ENCODE measurements at regions not wholly inside any gene's neighbourhood (a gene's known extent, or its start where the extent isn't known, plus 50 kb on each side); places are given as distances from the start of the nearest gene placed in this dataset.

- 0 out of 2 replicates have a peak, but pooled peaks have one; percentile 18 for TF ChIP-seq MAX (IDR thresholded peaks at IDR 0.05)
- no peak for TF ChIP-seq SRSF4 (IDR thresholded peaks at IDR 0.05; ENCODE audit: low read depth, low read length, poor library complexity, severe bottlenecking)
- TF ChIP-seq CHD2 (IDR thresholded peaks at IDR 0.05; ENCODE audit: low read depth, low read length), result no peak
- peak; percentile 52 for TF ChIP-seq ZNF263 (CRISPR knock-in tag; IDR thresholded peaks at IDR 0.05)
- TF ChIP-seq HNF1A (IDR thresholded peaks at IDR 0.05; ENCODE audit: low read depth), result no peak
- 0 out of 2 replicates have a peak, but pooled peaks have one; percentile 22 for TF ChIP-seq HNF1A (CRISPR knock-in tag; IDR thresholded peaks at IDR 0.05; ENCODE audit: borderline replicate concordance)
- no peak for TF ChIP-seq ZNF569 (CRISPR knock-in tag; IDR thresholded peaks at IDR 0.05; ENCODE audit: borderline replicate concordance)
- no peak for TF ChIP-seq PLSCR1 (CRISPR knock-in tag; IDR thresholded peaks at IDR 0.05; ENCODE audit: borderline replicate concordance)
- TF ChIP-seq ELK4 (CRISPR knock-in tag; IDR thresholded peaks at IDR 0.05; ENCODE audit: borderline replicate concordance), result no peak
- TF ChIP-seq FOXP4 (CRISPR knock-in tag; IDR thresholded peaks at IDR 0.05), result peak; percentile 37; the same call in 1 of the 2 replicates
- TF ChIP-seq JUN (CRISPR knock-in tag; IDR thresholded peaks at IDR 0.05), result no peak
- TF ChIP-seq HDAC2 (CRISPR knock-in tag; IDR thresholded peaks at IDR 0.05), result 0 out of 2 replicates have a peak, but pooled peaks have one; percentile 12
- no peak for TF ChIP-seq BORCS8-MEF2B (CRISPR knock-in tag; IDR thresholded peaks at IDR 0.05)
- 0 out of 2 replicates have a peak, but pooled peaks have one; percentile 35 for TF ChIP-seq ZNF629 (CRISPR knock-in tag; conservative IDR thresholded peaks at IDR 0.05)
- TF ChIP-seq NR2F6 (IDR thresholded peaks at IDR 0.05), result no peak
- peak; percentile 8; the same call in 1 of the 2 replicates for TF ChIP-seq NR2F6 (CRISPR knock-in tag; IDR thresholded peaks at IDR 0.05)
- 0 out of 2 replicates have a peak, but pooled peaks have one; percentile 20 for TF ChIP-seq ZNF878 (CRISPR knock-in tag; IDR thresholded peaks at IDR 0.05)
- TF ChIP-seq ATF5 (CRISPR knock-in tag; IDR thresholded peaks at IDR 0.05; ENCODE audit: low read depth), result no peak
- peak; percentile 72 for TF ChIP-seq ZEB1 (IDR thresholded peaks at IDR 0.05; ENCODE audit: insufficient replicate concordance, low read depth)
These were observed 62.2 kb upstream of the KDM7A start (continued) for GRCh38 chr7:140238778-140239652.

Data from HepG2 (cell line).